Skeletal muscle satellite cell (primary cell): ENCODE measurements at regions not wholly inside any gene's neighbourhood (a gene's known extent, or its start where the extent isn't known, plus 50 kb on each side); places are given as distances from the start of the nearest gene placed in this dataset.

ENCODE experiments used
- H3K27me3 ChIP-seq: 2 replicates; pipeline ENCODE4 v1.7.0; 2013; ENCODE audit warnings: low read length; ENCODE audit not compliant: control insufficient read depth, insufficient read depth
- H3K36me3 ChIP-seq: 2 replicates; pipeline ENCODE4 v1.7.0; 2013; ENCODE audit warnings: mild to moderate bottlenecking, control low read depth, low read length; ENCODE audit not compliant: insufficient read depth
- H3K4me1 ChIP-seq: 2 replicates; pipeline ENCODE4 v1.7.0; 2013; ENCODE audit warnings: low read length; ENCODE audit not compliant: control insufficient read depth, insufficient read depth
- H3K4me2 ChIP-seq: 2 replicates; pipeline ENCODE4 v1.7.0; 2013; ENCODE audit warnings: mild to moderate bottlenecking, low read length
- H3K4me3 ChIP-seq: 2 replicates; pipeline ENCODE4 v1.7.0; 2013; ENCODE audit warnings: low read length
- H3K9ac ChIP-seq: 2 replicates; pipeline ENCODE4 v1.7.0; 2013; ENCODE audit warnings: mild to moderate bottlenecking, low read depth, low read length, moderate library complexity
- H3K9me3 ChIP-seq: replicated peaks from 2 replicates; pipeline ENCODE4 v1.7.0; 2013; ENCODE audit warnings: mild to moderate bottlenecking, control low read depth, low read length

- no peaks in the 10 kb centered on the region for H3K9me3 ChIP-seq
- no peak overlapping the region for H3K4me2 ChIP-seq
- peaks cover 53% of the 10 kb centered on the region for H3K27me3 ChIP-seq
- no peak overlapping the region for H3K4me3 ChIP-seq
- no peaks in the 10 kb centered on the region for H3K36me3 ChIP-seq
- H3K9ac ChIP-seq: no peak overlapping the region
- H3K4me1 ChIP-seq: no peaks in the 10 kb centered on the region
These were observed 94.3 kb downstream of the ZNF280B start for GRCh38 chr22:22414266-22414665.

- Histone ChIP-seq H3K9ac (no peak overlapping the region), H3K9me3 (no peaks in the 10 kb centered on the region), H3K4me1 (no peaks in the 10 kb centered on the region), H3K4me2 (no peak overlapping the region), H3K36me3 (no peaks in the 10 kb centered on the region), H3K4me3 (no peak overlapping the region), H3K27me3 (peaks cover 68% of the 10 kb centered on the region)
These were observed 90.9 kb downstream of the ZNF280B start for GRCh38 chr22:22417495-22418162.

- Histone ChIP-seq H3K9me3 (no peaks in the 10 kb centered on the region), H3K4me2 (no peak overlapping the region), H3K4me1 (no peaks in the 10 kb centered on the region), H3K27me3 (peaks cover 71% of the 10 kb centered on the region), H3K36me3 (no peaks in the 10 kb centered on the region), H3K9ac (no peak overlapping the region), H3K4me3 (no peak overlapping the region)
These were observed 90.4 kb downstream of the ZNF280B start for GRCh38 chr22:22418163-22418549.

GRCh38 chr22:22418957-22419356 is 89.6 kb downstream of the ZNF280B start:
- Histone ChIP-seq H3K27me3 (peaks cover 74% of the 10 kb centered on the region), H3K36me3 (no peaks in the 10 kb centered on the region), H3K9me3 (no peaks in the 10 kb centered on the region), H3K4me1 (no peaks in the 10 kb centered on the region), H3K4me2 (no peak overlapping the region), H3K4me3 (no peak overlapping the region), H3K9ac (no peak overlapping the region)

- Histone ChIP-seq H3K4me3 (no peak overlapping the region), H3K4me1 (no peaks in the 10 kb centered on the region), H3K27me3 (peaks cover 72% of the 10 kb centered on the region), H3K9me3 (no peaks in the 10 kb centered on the region), H3K4me2 (no peak overlapping the region), H3K36me3 (no peaks in the 10 kb centered on the region), H3K9ac (no peak overlapping the region)
These were observed 88.0 kb downstream of the ZNF280B start for GRCh38 chr22:22420580-22420979.

GRCh38 chr22:22421392-22421791 is 87.2 kb downstream of the ZNF280B start:
- Histone ChIP-seq H3K9me3 (no peaks in the 10 kb centered on the region), H3K27me3 (peaks cover 72% of the 10 kb centered on the region), H3K4me1 (no peaks in the 10 kb centered on the region), H3K4me3 (no peak overlapping the region), H3K9ac (no peak overlapping the region), H3K4me2 (no peak overlapping the region), H3K36me3 (no peaks in the 10 kb centered on the region)

GRCh38 chr22:22422629-22423112 is 85.9 kb downstream of the ZNF280B start:
- Histone ChIP-seq H3K4me2 (no peak overlapping the region), H3K4me1 (no peaks in the 10 kb centered on the region), H3K36me3 (no peaks in the 10 kb centered on the region), H3K4me3 (no peak overlapping the region), H3K9ac (no peak overlapping the region), H3K9me3 (no peaks in the 10 kb centered on the region), H3K27me3 (peaks cover 79% of the 10 kb centered on the region)

- H3K9me3 ChIP-seq: no peaks in the 10 kb centered on the region
- H3K4me2 ChIP-seq: no peak overlapping the region
- no peak overlapping the region for H3K4me3 ChIP-seq
- no peaks in the 10 kb centered on the region for H3K36me3 ChIP-seq
- peaks cover 79% of the 10 kb centered on the region for H3K27me3 ChIP-seq
- H3K4me1 ChIP-seq: no peaks in the 10 kb centered on the region
- H3K9ac ChIP-seq: no peak overlapping the region
These were observed 84.9 kb downstream of the ZNF280B start for GRCh38 chr22:22423681-22424080.

GRCh38 chr22:22424210-22424800 is 84.2 kb downstream of the ZNF280B start:
- H3K9me3 ChIP-seq: no peaks in the 10 kb centered on the region
- no peaks in the 10 kb centered on the region for H3K36me3 ChIP-seq
- H3K27me3 ChIP-seq: peaks cover 78% of the 10 kb centered on the region
- no peak overlapping the region for H3K4me3 ChIP-seq
- H3K9ac ChIP-seq: no peak overlapping the region
- H3K4me2 ChIP-seq: no peak overlapping the region
- H3K4me1 ChIP-seq: no peaks in the 10 kb centered on the region

- H3K36me3 ChIP-seq: no peaks in the 10 kb centered on the region
- no peaks in the 10 kb centered on the region for H3K9me3 ChIP-seq
- H3K4me3 ChIP-seq: no peak overlapping the region
- peaks cover 78% of the 10 kb centered on the region for H3K27me3 ChIP-seq
- H3K4me2 ChIP-seq: no peak overlapping the region
- no peak overlapping the region for H3K9ac ChIP-seq
- no peaks in the 10 kb centered on the region for H3K4me1 ChIP-seq
These were observed 83.6 kb downstream of the ZNF280B start for GRCh38 chr22:22424956-22425355.

GRCh38 chr22:22425356-22425755 is 83.2 kb downstream of the ZNF280B start:
- no peak overlapping the region for H3K9ac ChIP-seq
- no peaks in the 10 kb centered on the region for H3K4me1 ChIP-seq
- H3K27me3 ChIP-seq: peaks cover 75% of the 10 kb centered on the region

More at GRCh38 chr22:22425356-22425755, 83.2 kb downstream of the ZNF280B start:
- Histone ChIP-seq H3K4me2 (no peak overlapping the region), H3K9me3 (no peaks in the 10 kb centered on the region), H3K36me3 (no peaks in the 10 kb centered on the region), H3K4me3 (no peak overlapping the region)
